Amniotic epithelial cell (primary cell): ENCODE measurements at regions not wholly inside any gene's neighbourhood (a gene's known extent, or its start where the extent isn't known, plus 50 kb on each side); places are given as distances from the start of the nearest gene placed in this dataset.
A peak's percentile ranks its signal among the peaks of the same experiment; 100 is the strongest.

Source experiments
- DNase-seq: peaks from one replicate; pipeline ENCODE4 v3.0.0-alpha.2; 2010; ENCODE audit warnings: low read depth

- DNase-seq = no peak
These were observed 273.6 kb downstream of the SRBD1 start for GRCh38 chr2:45337481-45337880.

GRCh38 chr2:45334205-45334604 is 276.9 kb downstream of the SRBD1 start:
- no peak for DNase-seq

DNA sequence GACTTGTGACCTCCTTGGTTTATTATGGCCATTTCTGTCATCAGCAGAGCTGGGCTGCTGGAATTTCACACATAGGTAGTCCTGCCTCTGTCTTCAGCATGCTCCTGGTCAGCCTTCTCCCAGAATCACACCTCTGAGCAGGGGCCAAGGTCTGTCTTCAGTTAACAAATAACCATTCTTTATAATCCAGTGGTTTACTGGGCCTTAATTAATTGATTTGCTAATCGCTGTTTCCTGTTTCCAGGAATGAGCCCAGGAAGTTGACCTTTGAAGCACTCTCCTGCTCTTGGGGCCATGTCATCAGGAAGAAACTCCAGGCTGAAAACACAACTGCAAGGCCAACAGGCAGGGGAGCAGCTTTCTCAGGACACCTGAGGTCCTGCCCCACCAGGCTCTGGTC is 278.5 kb downstream of the SRBD1 start:
- no peak for DNase-seq

DNA sequence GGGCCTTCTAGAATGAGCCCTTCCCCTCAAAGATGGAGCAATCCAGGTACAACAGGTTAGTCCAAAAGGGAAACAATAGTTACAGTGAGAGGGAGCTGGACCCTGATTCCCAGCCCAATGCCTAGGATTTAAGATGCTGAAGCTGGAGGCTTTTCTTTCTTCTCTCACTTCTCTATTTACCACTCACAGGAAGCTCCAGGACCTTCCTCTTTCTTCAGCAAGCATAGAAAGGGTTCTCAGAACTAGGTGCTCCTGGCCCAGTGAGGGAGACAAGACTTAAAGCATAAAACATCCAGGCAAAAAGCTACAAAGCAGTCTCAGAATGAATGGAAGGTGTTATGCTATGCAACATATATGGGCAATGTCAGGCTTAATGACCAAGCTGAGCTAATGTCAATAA is 279.0 kb downstream of the SRBD1 start:
- DNase-seq = no peak

DNA sequence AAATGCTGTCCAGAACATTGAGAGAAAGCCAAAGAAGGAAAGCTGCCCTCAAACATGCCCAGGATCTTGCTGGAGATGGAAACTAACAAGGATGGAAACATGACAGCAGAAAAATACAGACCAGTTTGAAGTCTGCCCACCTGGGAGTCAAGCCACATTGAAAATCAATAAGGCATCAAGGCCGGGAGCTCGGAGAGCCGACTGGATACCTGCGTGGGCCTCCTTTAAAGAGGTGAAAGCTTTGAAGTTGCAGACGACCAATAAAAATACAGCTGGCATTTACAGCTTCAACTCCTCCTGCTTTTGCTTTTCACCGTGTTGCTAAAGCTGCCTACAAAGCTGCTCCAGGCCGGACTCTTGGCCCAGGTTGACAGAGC is 279.7 kb downstream of the SRBD1 start:
- DNase-seq = no peak

DNA sequence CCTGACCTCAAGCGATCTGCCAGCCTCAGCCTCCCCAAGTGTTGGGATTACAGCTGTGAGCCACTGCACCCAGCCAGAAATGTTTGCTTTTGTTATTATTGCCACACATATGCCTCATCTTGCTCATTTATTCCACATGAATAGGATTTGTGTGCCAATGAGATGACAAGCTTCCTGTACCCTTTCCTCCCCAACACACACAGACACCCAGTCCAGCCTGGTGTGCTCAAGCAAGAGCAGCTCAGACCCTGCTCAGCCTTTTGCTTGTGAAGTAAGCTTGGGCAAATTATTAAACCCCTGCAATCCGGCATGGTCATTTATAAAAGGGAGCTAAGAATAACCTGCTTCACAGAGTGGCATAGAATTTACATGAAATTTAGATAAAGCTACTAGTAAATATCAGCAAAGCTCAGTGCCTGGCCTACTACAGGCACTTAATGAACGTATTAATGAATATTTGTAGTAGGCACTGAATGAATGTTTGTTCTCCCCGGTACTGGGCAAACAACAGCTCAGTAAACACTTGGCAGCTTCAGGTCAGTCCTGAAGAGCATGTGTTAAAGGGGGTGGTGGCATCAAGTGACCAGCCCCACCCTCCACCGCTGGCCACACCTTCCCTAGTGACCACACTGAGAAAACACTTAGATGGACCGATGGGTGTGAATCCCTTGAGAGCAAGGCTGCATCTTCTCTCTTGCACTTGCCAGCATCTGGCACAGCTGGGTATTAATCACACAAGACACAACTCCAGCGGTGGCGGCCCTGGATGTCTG is 280.2 kb downstream of the SRBD1 start:
- peak; percentile 7 for DNase-seq

DNA sequence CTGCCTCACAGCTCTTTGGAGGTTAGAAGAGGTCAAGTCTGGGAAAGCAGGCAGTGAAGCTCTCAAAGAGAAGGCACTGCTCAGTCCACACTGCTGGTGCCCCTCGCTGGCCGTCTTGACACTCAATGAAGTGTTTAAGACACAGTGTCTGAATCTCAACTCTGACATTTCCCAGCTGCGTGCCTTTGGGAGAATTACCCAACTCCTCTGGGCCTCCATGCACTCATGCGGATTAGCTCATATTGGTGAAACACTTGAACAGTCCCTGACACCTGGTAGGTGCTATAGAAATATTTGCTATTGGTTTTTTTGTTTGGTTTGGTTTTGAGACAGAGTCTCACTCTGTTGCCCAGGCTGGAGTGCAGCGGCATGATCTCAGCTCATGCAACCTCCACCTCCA is 281.0 kb downstream of the SRBD1 start:
- DNase-seq = no peak

DNA sequence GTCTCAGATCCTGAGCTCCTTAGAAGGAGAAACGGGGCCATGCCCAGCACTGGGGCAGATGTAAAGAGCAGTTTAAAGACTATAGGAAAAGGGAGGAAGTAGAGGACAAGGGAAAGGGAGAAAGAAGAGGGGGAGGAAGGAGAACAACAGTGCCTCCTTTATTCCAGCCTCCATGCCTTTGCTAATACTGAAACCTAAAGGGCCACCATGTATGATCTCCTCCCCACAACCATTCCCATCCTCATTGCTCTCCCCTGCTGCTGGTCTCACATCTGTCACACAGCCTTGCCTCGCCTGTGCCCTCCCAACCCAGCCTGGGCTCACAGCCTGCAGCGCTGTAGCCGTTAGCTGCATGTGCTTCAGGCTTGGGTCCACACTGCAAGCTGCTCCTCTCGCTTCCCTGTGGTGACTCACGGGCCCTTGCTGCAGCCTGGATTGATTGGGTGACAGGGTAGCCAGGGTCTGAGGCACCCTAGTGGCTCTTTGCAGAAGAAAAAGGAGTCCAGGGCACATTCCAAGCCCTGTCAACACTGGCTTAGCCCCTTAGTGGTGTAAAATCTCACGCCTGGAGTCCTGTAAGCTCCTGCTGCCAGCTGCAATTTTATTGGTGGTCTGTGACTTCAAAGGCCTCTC is 281.9 kb downstream of the SRBD1 start:
- peak; percentile 10 for DNase-seq

- no peak for DNase-seq
These were observed 282.7 kb downstream of the SRBD1 start for GRCh38 chr2:45328264-45328870.

DNA sequence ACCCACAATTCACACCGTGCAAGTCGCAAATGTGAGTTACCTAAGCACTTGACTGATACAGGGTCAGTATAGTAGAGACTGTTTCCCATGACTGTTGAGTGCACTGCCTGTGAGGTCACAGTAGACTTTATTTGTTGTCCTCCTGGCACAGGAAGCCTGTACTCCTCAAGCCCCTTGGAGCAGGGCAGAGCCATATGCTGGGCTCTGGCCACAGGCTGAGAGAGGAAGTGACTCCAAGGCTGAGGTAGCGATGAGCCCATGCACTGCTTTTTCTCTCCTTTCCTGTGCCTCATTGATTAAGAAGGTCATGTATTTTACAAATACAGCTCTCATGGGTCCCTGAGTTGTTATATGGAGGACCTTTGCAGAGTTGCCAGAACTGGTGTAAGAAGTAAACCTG is 287.7 kb downstream of the SRBD1 start:
- DNase-seq = no peak

DNA sequence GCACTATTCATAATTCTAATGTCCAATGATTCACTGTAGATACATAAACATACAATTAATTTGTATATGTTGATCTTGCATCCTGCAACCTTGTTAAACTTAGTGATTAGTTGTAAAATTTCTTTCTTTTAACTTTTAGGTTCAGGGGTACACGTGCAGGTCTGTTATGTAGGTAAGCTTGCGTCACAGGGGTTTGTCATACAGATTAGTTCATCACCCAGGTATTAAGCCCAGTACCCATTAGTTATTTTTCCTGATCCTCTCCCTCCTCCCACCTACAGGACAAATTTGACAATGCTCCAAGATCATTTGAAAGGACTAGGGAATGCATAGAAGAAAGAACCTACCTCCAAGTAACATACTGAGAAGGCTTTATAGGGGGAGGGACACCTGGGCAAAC is 290.1 kb downstream of the SRBD1 start:
- DNase-seq = no peak

GRCh38 chr2:45319683-45320455 is 291.2 kb downstream of the SRBD1 start:
- no peak for DNase-seq

DNA sequence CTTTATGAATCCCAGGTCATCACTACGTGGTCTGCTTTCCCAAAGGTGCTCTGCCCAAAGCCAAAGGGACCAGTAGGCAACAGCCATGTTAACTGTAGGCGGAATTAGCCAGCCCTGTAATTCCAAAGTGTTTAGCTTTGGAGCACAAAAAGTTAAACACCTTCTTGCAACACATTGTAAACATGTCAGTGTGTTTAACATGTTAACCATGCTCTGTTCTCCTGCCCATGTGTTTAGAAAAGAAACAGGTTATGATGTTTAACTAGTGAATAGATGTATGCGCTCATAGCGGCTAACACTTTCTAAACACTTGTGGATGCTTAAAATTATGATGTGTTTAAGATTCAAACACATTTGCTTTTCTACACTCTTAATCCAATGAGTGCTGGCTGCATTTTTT is 292.4 kb downstream of the SRBD1 start:
- no peak for DNase-seq

DNA sequence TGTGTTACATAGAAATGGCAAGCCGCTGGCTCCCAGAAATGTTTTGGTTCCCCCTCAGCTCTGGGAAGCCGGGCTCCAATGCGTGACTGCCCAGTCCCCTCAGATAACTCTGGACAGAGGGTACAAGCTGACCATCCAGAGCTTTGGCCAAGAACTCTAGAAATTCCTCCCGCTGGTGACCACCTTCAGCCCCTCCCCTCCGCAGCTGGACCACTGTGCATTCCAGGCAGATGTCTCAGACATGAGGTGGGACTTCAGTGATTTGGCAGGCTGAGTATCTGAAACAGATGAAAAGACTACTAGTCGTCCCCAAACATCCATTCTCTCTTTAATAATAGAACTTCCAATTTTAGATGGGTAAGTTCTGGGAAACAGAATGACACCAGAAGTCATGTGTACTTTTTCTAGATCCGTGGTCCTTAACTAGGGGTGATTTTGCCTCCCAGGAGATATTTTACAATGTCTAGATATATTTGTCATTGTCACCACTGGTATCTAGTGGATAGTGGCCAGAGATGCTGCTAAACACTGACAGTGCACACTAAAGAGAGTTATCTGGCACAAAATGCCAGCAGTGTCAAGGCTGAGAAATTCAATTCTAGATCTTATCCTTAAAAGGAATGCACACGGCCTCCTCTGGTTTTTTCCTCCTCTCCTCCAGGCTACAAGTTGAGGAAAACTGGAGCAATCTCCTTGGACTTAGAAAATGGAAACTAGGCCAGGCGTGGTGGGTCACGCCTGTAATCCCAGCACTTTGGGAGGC is 294.3 kb downstream of the SRBD1 start:
- no peak for DNase-seq

GRCh38 chr2:45315861-45316260 is 295.2 kb downstream of the SRBD1 start:
- peak; percentile 79 for DNase-seq

DNA sequence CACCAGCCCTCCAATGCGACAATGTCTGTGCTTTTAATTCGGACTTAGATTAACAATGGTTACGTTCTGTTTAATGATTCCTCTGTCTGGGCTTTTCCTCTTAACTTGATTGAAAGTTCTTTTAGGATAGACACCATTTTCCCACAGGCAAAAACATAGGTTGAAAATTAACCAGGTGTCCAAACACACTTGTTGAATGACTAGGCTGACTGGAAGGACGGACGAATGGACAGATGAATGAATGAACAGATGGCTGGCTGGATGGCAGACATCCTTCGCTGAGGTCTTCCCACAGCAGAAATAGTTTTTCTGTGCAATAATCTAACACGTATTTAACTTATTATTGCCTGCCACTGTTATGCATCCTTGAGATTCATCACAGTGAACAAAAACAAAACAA is 298.8 kb downstream of the SRBD1 start:
- no peak for DNase-seq

- DNase-seq = peak; percentile 32
These were observed 299.5 kb downstream of the SRBD1 start for GRCh38 chr2:45311559-45311958.

DNA sequence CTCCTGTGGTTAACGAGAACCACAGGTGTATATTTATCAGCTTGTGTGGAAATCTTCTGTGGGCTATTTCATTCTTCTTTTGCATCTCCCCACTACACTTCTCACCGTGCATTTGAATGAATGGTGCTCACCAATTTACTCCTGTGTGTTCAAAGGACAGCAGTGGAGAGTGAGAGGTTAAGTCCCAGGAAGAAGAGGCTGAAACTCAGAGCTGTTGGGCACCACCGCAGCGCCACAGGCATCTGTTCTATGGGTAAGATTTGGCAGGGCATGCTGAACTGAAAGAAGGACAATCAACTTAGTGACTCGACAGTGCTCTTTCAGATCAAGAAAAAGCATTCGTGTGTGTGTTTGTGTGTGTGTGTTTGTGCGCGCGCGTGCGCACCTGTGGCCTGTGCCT is 297.9 kb upstream of the SIX2 start:
- DNase-seq = no peak

DNA sequence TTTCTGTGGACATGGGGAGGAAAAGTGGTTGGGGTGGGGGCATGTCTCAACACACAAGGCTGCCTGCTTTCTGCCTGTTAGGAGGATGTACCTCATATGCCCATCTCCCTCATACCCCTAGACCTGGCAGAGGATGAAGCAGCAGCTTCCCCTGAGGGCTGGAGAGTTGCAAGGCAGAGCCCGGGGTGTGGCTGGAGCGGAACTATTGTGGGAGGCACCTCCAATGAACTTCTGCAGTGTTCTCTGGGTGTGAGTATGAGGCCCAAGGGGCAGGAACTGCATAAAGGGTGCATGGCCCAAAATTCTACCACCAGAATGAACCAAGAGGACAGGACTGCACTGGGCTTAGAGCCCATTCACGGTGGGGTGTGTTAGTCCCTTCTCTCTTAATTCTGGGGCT is 296.3 kb upstream of the SIX2 start:
- no peak for DNase-seq

DNA sequence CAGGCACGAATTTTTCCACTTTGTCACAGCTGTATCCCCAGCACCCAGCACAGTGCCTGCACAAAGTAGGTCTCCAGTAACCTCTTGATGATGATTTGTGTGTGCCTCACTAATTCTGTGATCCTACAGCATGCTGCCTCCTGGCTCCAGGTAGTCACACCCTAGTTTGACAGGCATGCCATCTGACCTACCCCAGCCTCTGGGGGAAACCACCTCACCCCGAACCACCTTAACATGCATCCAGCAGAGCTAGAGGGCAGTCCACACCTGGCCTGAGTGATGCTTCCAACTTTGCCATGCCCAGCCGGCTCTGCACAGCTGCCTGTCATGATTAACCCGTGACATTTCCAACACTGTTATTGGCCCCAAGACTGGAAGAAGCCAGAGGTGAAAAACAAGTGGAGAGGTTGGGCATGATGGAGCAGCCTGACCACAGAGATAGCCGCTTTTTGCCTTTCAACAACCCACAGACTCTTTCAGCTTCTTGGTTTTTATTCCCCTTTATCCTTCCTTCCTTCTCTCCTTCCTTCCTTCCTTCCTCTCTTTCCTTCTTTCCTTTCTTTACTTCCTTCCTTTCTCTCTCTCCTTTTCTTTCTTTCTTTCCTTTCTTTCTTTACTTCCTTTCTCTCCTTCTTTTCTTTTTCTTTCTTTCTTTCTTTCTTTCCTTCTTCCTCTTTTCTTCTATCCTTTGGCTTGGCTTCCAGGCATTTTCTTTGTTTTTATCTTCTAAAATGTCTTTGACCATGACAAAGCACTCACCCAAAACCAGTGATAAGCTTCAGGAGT is 294.4 kb upstream of the SIX2 start:
- no peak for DNase-seq
